Sigmoid colon (tissue), 6 donors: ENCODE measurements at regions not wholly inside any gene's neighbourhood (a gene's known extent, or its start where the extent isn't known, plus 50 kb on each side); places are given as distances from the start of the nearest gene placed in this dataset.

Experiments used
- DNase-seq: peaks from one replicate; pipeline ENCODE4 v3.0.0-alpha.2; 2019
- H3K27ac ChIP-seq, 4 donors: fragments of 200-600 bp; sonication (generic); one replicate each; pipeline ENCODE4 v1.5.1; 2016 to 2019; ENCODE audit warnings: mild to moderate bottlenecking in 1 of 4
- H3K27me3 ChIP-seq, 3 donors: fragments of 200-600 bp; sonication (generic); one replicate each; pipeline ENCODE4 v1.5.1; 2019; ENCODE audit warnings: mild to moderate bottlenecking in 1 of 3
- H3K36me3 ChIP-seq, 4 donors: fragments of 200-600 bp; sonication (generic); one replicate each; pipeline ENCODE4 v1.5.1; 2016 to 2019
- H3K4me1 ChIP-seq, 4 donors: fragments of 200-600 bp; sonication (generic); one replicate each; pipeline ENCODE4 v1.5.1; 2017 to 2019
- H3K4me3 ChIP-seq, 4 donors: fragments of 200-600 bp; sonication (generic); one replicate each; pipeline ENCODE4 v1.5.1; 2017 to 2019; ENCODE audit warnings: mild to moderate bottlenecking in 2 of 4, moderate library complexity in 1 of 4
- H3K9me3 ChIP-seq, 4 donors: fragments of 200-600 bp in 3 of 4; sonication (generic) in 3 of 4; one replicate each; pipeline versions ENCODE4 v1.5.1 to v1.6.1; 2013 to 2019
- CTCF ChIP-seq, 4 experiments: fragments of 450-650 bp in 3 of 4; fragments of 200-600 bp in 1 of 4; IDR thresholded peaks; one replicate each; pipeline ENCODE4 v1.5.1; 2016 to 2019; ENCODE audit warnings: antibody characterized with exemption in 4 of 4, mild to moderate bottlenecking in 3 of 4, moderate library complexity in 2 of 4
- EP300 ChIP-seq, 4 donors: sonication (generic); formaldehyde crosslinking; IDR thresholded peaks; one replicate each; pipeline ENCODE4 v1.6.1; 2017; ENCODE audit warnings: antibody characterized with exemption in 4 of 4
- POLR2A ChIP-seq, 2 donors: fragments of 450-650 bp; IDR thresholded peaks; one replicate each; pipeline ENCODE4 v1.6.1; 2016; ENCODE audit warnings: antibody characterized with exemption in 2 of 2, mild to moderate bottlenecking in 2 of 2, moderate library complexity in 2 of 2
- POLR2AphosphoS5 ChIP-seq, 4 donors: sonication (generic); formaldehyde crosslinking; IDR thresholded peaks; one replicate each; pipeline ENCODE4 v1.6.1; 2017; ENCODE audit warnings: antibody characterized with exemption in 4 of 4
- WGBS, 2 donors: extraction: QIAGEN DNeasy Blood & Tissue Kit; methylation state at CpG; one replicate each; pipeline ENCODE4 v1.1.7; 2013; 5-methylcytosine and 5-hydroxymethylcytosine counted together
- intact Hi-C: fragments of 100-400 bp; cut with DNase I; formaldehyde crosslinking; loops from one replicate; pipeline ENCODE4 v1.15.1; 2023
- donor health status: healthy with polysubstance abuse.
- donor health status: healthy.

DNA sequence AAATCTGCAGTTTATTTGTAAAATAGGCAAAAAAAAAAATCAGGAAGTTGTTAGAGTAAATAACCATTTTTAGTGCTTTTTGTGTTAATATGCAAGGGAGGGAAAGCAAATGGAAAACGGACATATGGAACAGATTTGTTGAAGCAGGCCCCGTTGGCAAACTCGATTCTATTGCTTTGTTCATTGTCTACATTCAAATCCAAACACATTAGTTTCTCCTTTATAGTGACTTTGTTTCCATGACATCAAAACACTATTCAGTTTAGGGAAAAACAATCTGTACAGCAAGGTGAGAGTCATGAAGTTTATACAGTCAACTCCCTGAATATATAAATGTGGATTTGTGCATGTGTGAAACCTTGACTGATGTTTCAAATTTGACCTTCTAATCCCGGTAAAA lies 142.2 kb downstream of the FAM47A start:
- no peaks in the 10 kb centered on the region for H3K4me1 ChIP-seq
- no peak overlapping the region for H3K27ac ChIP-seq
- DNase-seq: no peak
- H3K4me3 ChIP-seq: no peak overlapping the region
- intact Hi-C loops: no loop called here
- no peaks in the 10 kb centered on the region for H3K36me3 ChIP-seq
- no peaks in the 10 kb centered on the region for H3K27me3 ChIP-seq
- 32 to 51% methylated on average over 4 of the region's 4 CpGs for WGBS, 2 donors
- TF ChIP-seq EP300 (IDR thresholded peaks at IDR 0.05) (no peak), CTCF (IDR thresholded peaks at IDR 0.05) (no peak), POLR2AphosphoS5 (IDR thresholded peaks at IDR 0.05) (no peak), POLR2A (IDR thresholded peaks at IDR 0.05) (no peak)
- H3K9me3 ChIP-seq: no peaks in the 10 kb centered on the region

- WGBS, 2 donors: 59 to 85% methylated on average over 4 of the region's 4 CpGs
- H3K27me3 ChIP-seq: no peaks in the 10 kb centered on the region
- H3K4me1 ChIP-seq: no peaks in the 10 kb centered on the region
- intact Hi-C loops: no loop called here
- H3K36me3 ChIP-seq: no peaks in the 10 kb centered on the region
- DNase-seq: no peak
- TF ChIP-seq POLR2AphosphoS5 (IDR thresholded peaks at IDR 0.05): no peak
- no peak for TF ChIP-seq CTCF (IDR thresholded peaks at IDR 0.05)
- no peak for TF ChIP-seq EP300 (IDR thresholded peaks at IDR 0.05)
- TF ChIP-seq POLR2A (IDR thresholded peaks at IDR 0.05): no peak
- no peaks in the 10 kb centered on the region for H3K9me3 ChIP-seq
- no peak overlapping the region for H3K27ac ChIP-seq
- H3K4me3 ChIP-seq: no peak overlapping the region
Measured at GRCh38 chrX:33987458-33987857, 144.7 kb downstream of the FAM47A start.

DNA sequence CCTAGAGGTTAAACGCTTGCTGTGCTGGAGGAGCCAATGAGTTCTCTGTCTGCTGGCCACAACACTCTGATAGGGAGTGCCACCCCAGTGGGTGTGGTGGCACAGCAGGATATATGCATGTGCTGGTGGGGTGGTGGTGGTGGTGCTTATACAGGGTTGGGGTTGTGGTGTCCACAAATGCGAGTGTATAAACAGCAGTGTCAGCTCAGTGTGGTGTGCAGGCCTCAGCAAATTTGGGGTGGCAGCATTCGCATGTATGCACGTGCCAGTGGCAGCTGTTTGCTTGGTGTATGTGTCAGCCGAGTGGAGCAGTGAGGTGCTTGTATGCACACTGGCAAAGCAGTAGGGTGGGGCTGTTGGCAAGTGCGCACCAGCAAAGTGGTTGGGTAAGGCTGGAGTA lies 157.4 kb downstream of the FAM47A start:
- Histone ChIP-seq H3K36me3 (no peaks in the 10 kb centered on the region), H3K4me1 (no peaks in the 10 kb centered on the region), H3K4me3 (no peak overlapping the region), H3K27me3 (no peaks in the 10 kb centered on the region), H3K27ac (no peak overlapping the region), H3K9me3 (peaks cover 0 to 4% (median 0%) of the 10 kb centered on the region in 4 donors)
- WGBS, 2 donors: 92 to 93% methylated on average over 6 of the region's 6 CpGs
- TF ChIP-seq CTCF (IDR thresholded peaks at IDR 0.05) (no peak), POLR2A (IDR thresholded peaks at IDR 0.05) (no peak), POLR2AphosphoS5 (IDR thresholded peaks at IDR 0.05) (no peak), EP300 (IDR thresholded peaks at IDR 0.05) (no peak)
- intact Hi-C loops: no loop called here
- no peak for DNase-seq

GRCh38 chrX:33970028-33970967 lies 161.8 kb downstream of the FAM47A start:
- H3K9me3 ChIP-seq: peaks cover 0 to 4% (median 0%) of the 10 kb centered on the region in 4 donors
- TF ChIP-seq POLR2A (IDR thresholded peaks at IDR 0.05) (no peak), POLR2AphosphoS5 (IDR thresholded peaks at IDR 0.05) (no peak), EP300 (IDR thresholded peaks at IDR 0.05) (no peak)
- 85 to 86% methylated on average over 3 of the region's 3 CpGs for WGBS, 2 donors
- H3K4me1 ChIP-seq: no peaks in the 10 kb centered on the region
- H3K27me3 ChIP-seq: no peaks in the 10 kb centered on the region
- H3K27ac ChIP-seq: no peak overlapping the region
- no peaks in the 10 kb centered on the region for H3K36me3 ChIP-seq
- H3K4me3 ChIP-seq: no peak overlapping the region
- DNase-seq: no peak
- intact Hi-C loops: no loop called here

DNA sequence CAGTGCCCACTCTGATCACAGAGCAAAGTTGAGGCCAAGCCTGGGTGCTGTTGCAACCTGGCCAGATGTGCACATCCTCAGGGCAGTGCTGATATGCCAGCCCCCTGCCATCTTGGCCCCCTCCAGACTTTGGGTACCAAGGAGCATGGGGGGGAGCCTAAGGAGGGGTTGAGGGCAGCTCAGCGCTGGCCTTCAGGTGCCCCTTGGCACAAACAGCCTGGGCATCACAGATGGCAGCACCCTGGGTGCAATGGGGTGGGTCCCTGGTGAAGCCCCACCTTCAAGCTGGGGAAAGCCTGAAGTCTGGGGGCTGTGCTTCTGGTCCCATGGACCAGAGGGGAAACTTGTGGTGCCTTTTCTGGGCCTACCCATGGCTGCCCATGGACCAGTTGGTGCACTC lies 163.0 kb downstream of the FAM47A start:
- Histone ChIP-seq H3K27me3 (no peaks in the 10 kb centered on the region), H3K4me1 (no peaks in the 10 kb centered on the region), H3K36me3 (no peaks in the 10 kb centered on the region), H3K27ac (no peak overlapping the region), H3K4me3 (no peak overlapping the region), H3K9me3 (no peaks in the 10 kb centered on the region)
- intact Hi-C loops: no loop called here
- WGBS, 2 donors: 83 to 97% methylated on average over 1 of the region's 1 CpG
- DNase-seq: no peak
- no peak for TF ChIP-seq POLR2A (IDR thresholded peaks at IDR 0.05)
